ENCODE measurements at regions not wholly inside any gene's neighbourhood (a gene's known extent, or its start where the extent isn't known, plus 50 kb on each side); places are given as distances from the start of the nearest gene placed in this dataset.

DNA sequence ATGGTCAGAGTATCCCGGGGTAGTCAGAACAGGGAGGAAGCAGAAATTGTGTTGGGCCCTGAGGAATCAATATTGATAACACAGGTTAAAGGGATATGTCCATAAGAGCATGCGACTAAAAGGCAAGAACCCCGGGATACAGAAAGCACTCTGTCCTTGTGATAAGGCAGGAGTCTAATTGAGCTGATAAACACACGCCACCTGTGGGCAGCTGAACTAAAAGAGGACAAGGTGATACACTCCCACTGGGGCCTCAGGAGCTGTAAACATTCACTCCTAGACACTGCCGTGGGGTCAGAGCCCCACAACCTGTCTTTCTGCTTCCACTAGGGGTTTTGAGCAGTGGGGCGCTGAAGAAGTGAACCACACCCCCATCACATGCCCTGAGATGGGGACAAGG, 144.7 kb upstream of the MPDZ start:
- H3K4me1 ChIP-seq (ENCODE audit: control insufficient read depth, insufficient read depth, low read length), result no peaks in the 10 kb centered on the region
- no peaks in the 10 kb centered on the region for H3K27me3 ChIP-seq (ENCODE audit: control insufficient read depth, insufficient read depth, low read length)
- DNase-seq, result no peak
- no peak for ATAC-seq
- Mint-ChIP-seq H3K27ac (no peak overlapping the region), H3K9me3 (peaks cover 3 to 5% of the 10 kb centered on the region in 2 donors), H3K36me3 (no peaks in the 10 kb centered on the region), H3K4me3 (no peak overlapping the region), H3K4me1 (no peaks in the 10 kb centered on the region), H3K27me3 (ENCODE audit: low read depth in 2 of 2) (no peaks in the 10 kb centered on the region)
- no peak overlapping the region for H3K4me3 ChIP-seq (ENCODE audit: low read length)
- intact Hi-C loops (cut with micrococcal nuclease), result no loop called here
- WGBS (ENCODE audit: insufficient coverage), result 77% methylated on average over 6 of the region's 6 CpGs
- H3K27ac ChIP-seq (ENCODE audit: low read length), result no peak overlapping the region
- H3K9me3 ChIP-seq (ENCODE audit: control insufficient read depth, insufficient read depth, low read length), result no peaks in the 10 kb centered on the region
- H3K36me3 ChIP-seq (ENCODE audit: control insufficient read depth, insufficient read depth, low read length), result no peaks in the 10 kb centered on the region
- TF ChIP-seq, protein P1, sequence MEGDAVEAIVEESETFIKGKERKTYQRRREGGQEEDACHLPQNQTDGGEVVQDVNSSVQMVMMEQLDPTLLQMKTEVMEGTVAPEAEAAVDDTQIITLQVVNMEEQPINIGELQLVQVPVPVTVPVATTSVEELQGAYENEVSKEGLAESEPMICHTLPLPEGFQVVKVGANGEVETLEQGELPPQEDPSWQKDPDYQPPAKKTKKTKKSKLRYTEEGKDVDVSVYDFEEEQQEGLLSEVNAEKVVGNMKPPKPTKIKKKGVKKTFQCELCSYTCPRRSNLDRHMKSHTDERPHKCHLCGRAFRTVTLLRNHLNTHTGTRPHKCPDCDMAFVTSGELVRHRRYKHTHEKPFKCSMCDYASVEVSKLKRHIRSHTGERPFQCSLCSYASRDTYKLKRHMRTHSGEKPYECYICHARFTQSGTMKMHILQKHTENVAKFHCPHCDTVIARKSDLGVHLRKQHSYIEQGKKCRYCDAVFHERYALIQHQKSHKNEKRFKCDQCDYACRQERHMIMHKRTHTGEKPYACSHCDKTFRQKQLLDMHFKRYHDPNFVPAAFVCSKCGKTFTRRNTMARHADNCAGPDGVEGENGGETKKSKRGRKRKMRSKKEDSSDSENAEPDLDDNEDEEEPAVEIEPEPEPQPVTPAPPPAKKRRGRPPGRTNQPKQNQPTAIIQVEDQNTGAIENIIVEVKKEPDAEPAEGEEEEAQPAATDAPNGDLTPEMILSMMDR (IDR thresholded peaks at IDR 0.05), result no peak

DNA sequence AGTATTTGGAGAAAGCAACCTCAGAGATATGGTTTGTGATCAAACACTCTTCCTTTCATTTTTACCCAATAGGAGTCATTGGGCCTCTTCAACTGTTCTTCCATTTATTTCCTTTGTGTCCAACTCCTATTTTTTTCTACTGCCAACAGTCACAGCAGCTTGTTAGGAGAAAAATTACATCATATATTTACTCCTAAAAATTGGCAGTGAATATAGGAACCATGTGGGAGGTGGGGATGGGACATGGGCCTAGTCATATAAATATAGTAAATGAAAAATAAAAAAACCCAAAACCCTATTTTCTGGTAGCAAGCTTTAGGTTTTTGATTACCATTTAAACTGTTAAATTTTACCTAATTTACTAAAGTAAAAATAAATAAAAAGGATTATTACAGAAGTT, 134.9 kb upstream of the MPDZ start:
- H3K36me3 ChIP-seq (ENCODE audit: control insufficient read depth, insufficient read depth, low read length), result no peaks in the 10 kb centered on the region
- no peak overlapping the region for H3K4me3 ChIP-seq (ENCODE audit: low read length)
- H3K9me3 ChIP-seq (ENCODE audit: control insufficient read depth, insufficient read depth, low read length), result no peaks in the 10 kb centered on the region
- H3K27ac ChIP-seq (ENCODE audit: low read length), result no peak overlapping the region
- ATAC-seq, result no peak
- no peaks in the 10 kb centered on the region for H3K27me3 Mint-ChIP-seq (ENCODE audit: low read depth in 2 of 2)
- DNase-seq, result no peak
- no peaks in the 10 kb centered on the region for H3K27me3 ChIP-seq (ENCODE audit: control insufficient read depth, insufficient read depth, low read length)
- no peak overlapping the region for H3K27ac Mint-ChIP-seq
- H3K36me3 Mint-ChIP-seq, result no peaks in the 10 kb centered on the region
- H3K9me3 Mint-ChIP-seq, result peaks cover 2 to 5% of the 10 kb centered on the region in 2 donors
- no peaks in the 10 kb centered on the region for H3K4me1 ChIP-seq (ENCODE audit: control insufficient read depth, insufficient read depth, low read length)
- intact Hi-C loops (cut with micrococcal nuclease), result no loop called here
- H3K4me1 Mint-ChIP-seq, result no peaks in the 10 kb centered on the region
- TF ChIP-seq, protein P1 (IDR thresholded peaks at IDR 0.05), result no peak
- no peak overlapping the region for H3K4me3 Mint-ChIP-seq

DNA sequence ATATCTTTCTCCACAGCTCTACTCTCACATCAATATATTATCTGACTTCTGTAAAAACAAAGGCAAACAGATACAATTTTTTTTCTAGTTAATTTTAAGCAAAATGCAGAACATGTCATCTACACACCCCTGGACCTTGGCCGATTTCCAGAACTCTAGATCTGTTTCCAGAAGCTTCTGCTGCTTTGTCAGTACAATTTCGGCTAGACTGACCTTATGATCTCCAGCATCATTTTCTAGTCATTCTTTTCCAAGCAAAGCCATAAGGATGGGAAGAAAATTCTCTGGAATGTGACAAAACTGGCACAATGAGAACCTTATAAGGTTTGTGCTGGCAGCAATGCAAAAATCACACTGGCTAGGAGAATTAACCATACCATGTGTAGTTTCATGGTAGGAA, 132.8 kb upstream of the MPDZ start:
- intact Hi-C loops (cut with micrococcal nuclease), result no loop called here
- H3K27me3 Mint-ChIP-seq (ENCODE audit: low read depth in 2 of 2), result no peaks in the 10 kb centered on the region
- H3K9me3 Mint-ChIP-seq, result peaks cover 0 to 2% of the 10 kb centered on the region in 2 donors

DNA sequence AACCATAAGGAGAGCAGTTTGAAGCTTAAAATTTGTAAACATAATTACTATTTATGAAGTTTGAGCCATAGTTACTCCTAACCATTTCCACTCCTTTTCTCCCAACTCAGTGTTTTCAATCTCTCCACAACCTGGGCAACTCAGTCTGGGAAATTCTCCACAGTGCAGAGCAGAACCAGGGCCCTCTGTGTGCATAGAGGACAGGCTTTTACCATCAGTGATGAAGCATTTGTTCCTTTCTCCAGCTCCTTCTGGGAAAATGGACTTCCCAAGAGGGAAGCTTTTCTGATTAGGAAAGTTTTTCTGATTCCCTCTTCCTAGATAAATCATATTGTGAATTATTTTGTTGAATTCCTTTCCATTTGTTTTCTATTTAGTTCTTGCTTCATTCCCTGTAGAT, 132.3 kb upstream of the MPDZ start:
- TF ChIP-seq, protein P1 (IDR thresholded peaks at IDR 0.05), result no peak
- no peak overlapping the region for H3K4me3 Mint-ChIP-seq
- no peak overlapping the region for H3K27ac Mint-ChIP-seq
- H3K27me3 Mint-ChIP-seq (ENCODE audit: low read depth in 2 of 2), result no peaks in the 10 kb centered on the region
- Histone ChIP-seq H3K27me3 (ENCODE audit: control insufficient read depth, insufficient read depth, low read length) (no peaks in the 10 kb centered on the region), H3K9me3 (ENCODE audit: control insufficient read depth, insufficient read depth, low read length) (no peaks in the 10 kb centered on the region), H3K4me3 (ENCODE audit: low read length) (no peak overlapping the region), H3K27ac (ENCODE audit: low read length) (no peak overlapping the region), H3K4me1 (ENCODE audit: control insufficient read depth, insufficient read depth, low read length) (no peaks in the 10 kb centered on the region), H3K36me3 (ENCODE audit: control insufficient read depth, insufficient read depth, low read length) (no peaks in the 10 kb centered on the region)
- ATAC-seq (no peak), DNase-seq (no peak)
- H3K36me3 Mint-ChIP-seq, result no peaks in the 10 kb centered on the region
- peaks cover 2% of the 10 kb centered on the region in 2 donors for H3K9me3 Mint-ChIP-seq
- intact Hi-C loops (cut with micrococcal nuclease), result no loop called here
- H3K4me1 Mint-ChIP-seq, result no peaks in the 10 kb centered on the region

More for the DNA sequence above, 132.8 kb upstream of the MPDZ start:
- no peak for DNase-seq
- Histone ChIP-seq H3K27me3 (ENCODE audit: control insufficient read depth, insufficient read depth, low read length) (no peaks in the 10 kb centered on the region), H3K4me1 (ENCODE audit: control insufficient read depth, insufficient read depth, low read length) (no peaks in the 10 kb centered on the region), H3K4me3 (ENCODE audit: low read length) (no peak overlapping the region), H3K27ac (ENCODE audit: low read length) (no peak overlapping the region), H3K9me3 (ENCODE audit: control insufficient read depth, insufficient read depth, low read length) (no peaks in the 10 kb centered on the region), H3K36me3 (ENCODE audit: control insufficient read depth, insufficient read depth, low read length) (no peaks in the 10 kb centered on the region)
- TF ChIP-seq, protein P1 (IDR thresholded peaks at IDR 0.05), result no peak
- no peaks in the 10 kb centered on the region for H3K4me1 Mint-ChIP-seq
- no peaks in the 10 kb centered on the region for H3K36me3 Mint-ChIP-seq
- no peak overlapping the region for H3K4me3 Mint-ChIP-seq
- ATAC-seq, result no peak
- no peak overlapping the region for H3K27ac Mint-ChIP-seq
- 83% methylated on average over 2 of the region's 2 CpGs for WGBS (ENCODE audit: insufficient coverage)

All from natural killer cell (primary cell).